Renal cortex interstitium (tissue), 11 donors: ENCODE measurements at regions not wholly inside any gene's neighbourhood (a gene's known extent, or its start where the extent isn't known, plus 50 kb on each side); places are given as distances from the start of the nearest gene placed in this dataset.

Source experiments
- DNase-seq, 11 donors: peaks; one replicate each; pipeline ENCODE4 v3.0.0-alpha.2; 2013; ENCODE audit warnings: low read depth in 9 of 11, low spot score in 4 of 11; ENCODE audit errors: extremely low read depth in 1 of 11

DNA sequence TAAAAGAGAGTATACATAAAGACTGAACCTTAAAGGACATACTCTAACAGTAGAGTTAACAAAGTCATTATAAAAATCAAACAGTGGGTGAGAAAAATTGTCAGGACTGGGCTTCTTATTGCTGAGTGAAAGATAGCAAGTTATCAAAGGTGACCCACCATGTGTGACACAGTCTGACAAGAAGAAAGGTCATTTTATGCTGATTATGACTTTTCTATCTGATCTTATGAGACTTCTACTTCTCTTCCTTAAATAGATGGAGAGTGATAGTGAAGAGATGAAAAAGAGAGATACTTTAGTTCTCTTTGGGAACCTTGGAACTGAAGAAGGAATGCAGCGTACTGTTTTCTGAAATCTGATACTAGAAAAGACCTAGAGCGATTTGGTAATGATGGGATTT lies 2157.1 kb downstream of the NCAM2 start:
- DNase-seq, result no peak

DNA sequence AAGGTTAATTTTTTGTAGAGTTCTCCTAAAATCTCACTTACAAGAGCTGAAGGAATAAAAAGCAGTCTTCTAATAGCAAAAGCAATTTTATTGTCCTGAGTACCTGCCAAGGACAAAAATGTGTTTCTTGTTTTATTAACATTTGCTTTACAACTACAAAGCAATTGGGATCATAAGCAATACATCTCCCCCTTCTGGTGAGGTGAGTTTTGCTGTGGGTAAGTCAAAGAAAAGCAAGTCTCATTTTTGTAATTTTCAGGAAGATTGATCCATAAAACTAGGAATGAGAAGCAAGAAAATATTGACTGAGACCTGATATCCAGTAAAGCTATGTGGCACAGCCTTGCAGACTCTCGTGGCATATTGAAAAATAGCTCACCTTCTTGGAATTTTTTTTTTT lies 2162.7 kb downstream of the NCAM2 start:
- DNase-seq, result no peak

DNA sequence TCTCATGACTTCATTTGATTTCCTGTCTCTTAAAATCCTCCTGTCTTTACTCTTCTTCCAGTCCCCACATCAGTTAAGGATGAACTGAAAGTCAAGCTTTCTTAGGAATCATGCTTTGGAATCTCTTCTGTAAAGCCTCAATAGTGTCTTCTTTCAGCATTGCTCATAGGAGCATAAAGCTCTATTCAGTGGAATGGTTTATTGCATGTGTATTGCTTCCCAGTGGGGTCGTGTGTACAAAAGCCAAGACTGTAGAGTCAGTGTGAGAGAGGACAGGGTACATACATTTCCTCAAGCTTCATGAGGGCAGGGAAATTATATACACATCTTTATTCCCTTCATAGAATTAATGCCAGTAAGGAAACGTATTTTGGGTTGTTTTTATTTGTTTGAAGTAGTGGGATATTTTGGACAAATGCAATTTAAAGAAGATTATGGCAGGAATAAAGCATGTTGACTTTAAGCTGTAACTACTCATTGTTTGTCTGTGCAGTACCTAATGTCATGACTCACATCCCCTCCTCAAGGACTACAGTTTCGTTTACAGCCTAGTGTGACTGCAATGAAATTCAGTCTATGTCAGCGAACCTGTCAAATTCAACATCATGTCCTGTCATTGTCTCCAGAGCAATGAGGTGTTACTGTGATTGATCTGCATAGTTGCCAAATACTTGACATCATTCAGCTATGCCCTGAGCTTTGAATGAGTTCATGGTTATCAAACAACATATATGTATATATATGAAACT lies 2164.2 kb downstream of the NCAM2 start:
- peak in 1 of 11 donors; percentile 3 for DNase-seq
